DMS153 treated with DMSO at 0.1 percent for 48 hours (cell line): ENCODE measurements at regions not wholly inside any gene's neighbourhood (a gene's known extent, or its start where the extent isn't known, plus 50 kb on each side); places are given as distances from the start of the nearest gene placed in this dataset.
"Not testable (repeated sequence)": the region's sequence is repeated elsewhere in the genome, so short reads cannot be mapped to it uniquely, and the experiment has no call there.

ENCODE experiments used
- DNase-seq: peaks from one replicate; lab custom pipeline; 2025; ENCODE audit not compliant: unreplicated experiment; lab: John Stamatoyannopoulos, UW

GRCh38 chr11:42812361-42812760 is 499.4 kb upstream of the API5 start:
- no peak for DNase-seq

GRCh38 chr11:42812960-42813359 is 498.8 kb upstream of the API5 start:
- DNase-seq: no peak

- no peak for DNase-seq
These were observed 495.3 kb upstream of the API5 start for GRCh38 chr11:42816471-42816870.

- DNase-seq: no peak
These were observed 492.7 kb upstream of the API5 start for GRCh38 chr11:42819126-42819525.

- DNase-seq: not testable (repeated sequence)
These were observed 489.6 kb upstream of the API5 start for GRCh38 chr11:42822188-42822587.

GRCh38 chr11:42823546-42823945 is 488.2 kb upstream of the API5 start:
- DNase-seq: no peak

- no peak for DNase-seq
These were observed 487.7 kb upstream of the API5 start for GRCh38 chr11:42824067-42824466.

- DNase-seq: no peak
These were observed 486.2 kb upstream of the API5 start for GRCh38 chr11:42825598-42825997.

- DNase-seq: no peak
These were observed 484.0 kb upstream of the API5 start for GRCh38 chr11:42827845-42828244.

GRCh38 chr11:42837994-42838393 is 473.8 kb upstream of the API5 start:
- DNase-seq: no peak

- DNase-seq: no peak
These were observed 471.5 kb upstream of the API5 start for GRCh38 chr11:42840176-42840829.

- DNase-seq: no peak
These were observed 470.9 kb upstream of the API5 start for GRCh38 chr11:42840860-42841259.

GRCh38 chr11:42841556-42841955 is 470.2 kb upstream of the API5 start:
- DNase-seq: no peak

GRCh38 chr11:42849362-42849761 is 462.4 kb upstream of the API5 start:
- DNase-seq: no peak

GRCh38 chr11:42857344-42857743 is 454.5 kb upstream of the API5 start:
- DNase-seq: no peak

- no peak for DNase-seq
These were observed 441.3 kb upstream of the API5 start for GRCh38 chr11:42870480-42870879.

- DNase-seq: not testable (repeated sequence)
These were observed 437.9 kb upstream of the API5 start for GRCh38 chr11:42873800-42874405.

- not testable (repeated sequence) for DNase-seq
These were observed 430.5 kb upstream of the API5 start for GRCh38 chr11:42881335-42881734.

- DNase-seq: peak; percentile 8
These were observed 421.0 kb upstream of the API5 start for GRCh38 chr11:42890773-42891172.

- DNase-seq: no peak
These were observed 410.7 kb upstream of the API5 start for GRCh38 chr11:42901084-42901483.

GRCh38 chr11:42906226-42906625 is 405.6 kb upstream of the API5 start:
- no peak for DNase-seq

GRCh38 chr11:42913731-42914130 is 398.1 kb upstream of the API5 start:
- no peak for DNase-seq

GRCh38 chr11:42923651-42924050 is 388.1 kb upstream of the API5 start:
- no peak for DNase-seq
